ENCODE measurements at regions not wholly inside any gene's neighbourhood (a gene's known extent, or its start where the extent isn't known, plus 50 kb on each side); places are given as distances from the start of the nearest gene placed in this dataset.

DNA sequence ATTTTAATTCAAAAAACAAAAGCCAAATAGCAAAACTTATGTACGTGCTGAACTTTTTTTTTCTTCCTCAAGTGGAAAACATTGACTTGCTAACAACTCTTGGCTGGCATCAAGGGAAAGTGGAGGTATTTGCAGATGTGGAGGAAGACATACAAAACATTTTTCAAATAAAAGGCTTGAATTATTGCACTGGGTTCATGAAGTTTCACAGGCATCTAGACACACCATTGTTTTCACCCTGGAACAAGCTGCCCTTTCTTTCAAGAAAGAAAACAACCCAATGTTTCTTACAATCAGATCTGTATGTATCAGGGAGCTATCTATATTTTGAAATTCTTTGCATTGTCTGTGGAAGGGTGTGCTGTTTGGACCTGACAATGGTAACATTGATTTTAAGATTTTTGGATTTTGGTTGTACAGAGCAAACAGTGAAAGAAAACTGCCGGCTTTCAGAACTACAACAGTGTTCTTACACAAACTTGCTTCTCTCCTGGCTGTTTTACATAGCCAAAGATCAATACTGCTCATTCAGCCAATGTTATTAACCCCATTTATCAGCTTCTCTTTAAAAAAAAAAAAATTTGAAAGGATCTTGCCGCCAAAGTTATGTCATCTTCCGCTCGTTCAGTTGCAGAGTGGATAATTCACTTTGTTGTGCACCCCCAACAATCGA lies 187.7 kb upstream of the FOXD3 start:
- no peak overlapping the region for H3K27ac ChIP-seq
- H3K9me3 ChIP-seq (ENCODE audit: low read depth), result no peaks in the 10 kb centered on the region
- TF ChIP-seq EZH2 (IDR thresholded peaks at IDR 0.05; ENCODE audit: borderline replicate concordance) (no peak), EZH2phosphoT487 (IDR thresholded peaks at IDR 0.05; ENCODE audit: low read depth, severe bottlenecking, unreplicated experiment) (no peak)
- TF ChIP-seq, protein P1, sequence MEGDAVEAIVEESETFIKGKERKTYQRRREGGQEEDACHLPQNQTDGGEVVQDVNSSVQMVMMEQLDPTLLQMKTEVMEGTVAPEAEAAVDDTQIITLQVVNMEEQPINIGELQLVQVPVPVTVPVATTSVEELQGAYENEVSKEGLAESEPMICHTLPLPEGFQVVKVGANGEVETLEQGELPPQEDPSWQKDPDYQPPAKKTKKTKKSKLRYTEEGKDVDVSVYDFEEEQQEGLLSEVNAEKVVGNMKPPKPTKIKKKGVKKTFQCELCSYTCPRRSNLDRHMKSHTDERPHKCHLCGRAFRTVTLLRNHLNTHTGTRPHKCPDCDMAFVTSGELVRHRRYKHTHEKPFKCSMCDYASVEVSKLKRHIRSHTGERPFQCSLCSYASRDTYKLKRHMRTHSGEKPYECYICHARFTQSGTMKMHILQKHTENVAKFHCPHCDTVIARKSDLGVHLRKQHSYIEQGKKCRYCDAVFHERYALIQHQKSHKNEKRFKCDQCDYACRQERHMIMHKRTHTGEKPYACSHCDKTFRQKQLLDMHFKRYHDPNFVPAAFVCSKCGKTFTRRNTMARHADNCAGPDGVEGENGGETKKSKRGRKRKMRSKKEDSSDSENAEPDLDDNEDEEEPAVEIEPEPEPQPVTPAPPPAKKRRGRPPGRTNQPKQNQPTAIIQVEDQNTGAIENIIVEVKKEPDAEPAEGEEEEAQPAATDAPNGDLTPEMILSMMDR (IDR thresholded peaks at IDR 0.05; ENCODE audit: poor library complexity), result no peak
- no peak for DNase-seq (ENCODE audit: low spot score)
- no peak overlapping the region for H3K4me3 ChIP-seq
- WGBS (ENCODE audit: low lambda C conversion rate, missing lambda C conversion rate), result 89% methylated on average over 6 of the region's 6 CpGs
- peaks cover 4% of the 10 kb centered on the region for H3K4me1 ChIP-seq (ENCODE audit: insufficient read depth)
- H3K4me2 ChIP-seq, result peak overlapping the region; percentile 59
- H3K79me2 ChIP-seq, result no peaks in the 10 kb centered on the region
- H2AFZ ChIP-seq, result no peak overlapping the region
- no peaks in the 10 kb centered on the region for H3K27me3 ChIP-seq
- no peaks in the 10 kb centered on the region for H3K36me3 ChIP-seq (replicated peaks; ENCODE audit: insufficient read depth, low read depth)
- H3K9me2 ChIP-seq (replicated peaks; ENCODE audit: insufficient read depth), result no peaks in the 10 kb centered on the region
- no peaks in the 10 kb centered on the region for H4K20me1 ChIP-seq (ENCODE audit: insufficient read depth, poor library complexity, severe bottlenecking)

GRCh38 chr1:63135174-63135512 lies 187.2 kb upstream of the FOXD3 start:
- DNase-seq (ENCODE audit: low spot score), result no peak
- Histone ChIP-seq H3K4me1 (ENCODE audit: insufficient read depth) (peaks cover 4% of the 10 kb centered on the region), H3K9me3 (ENCODE audit: low read depth) (no peaks in the 10 kb centered on the region), H3K9me2 (replicated peaks; ENCODE audit: insufficient read depth) (no peaks in the 10 kb centered on the region), H3K4me3 (no peak overlapping the region), H3K27me3 (no peaks in the 10 kb centered on the region), H3K79me2 (no peaks in the 10 kb centered on the region), H3K4me2 (peak overlapping the region; percentile 59), H2AFZ (no peak overlapping the region), H3K36me3 (replicated peaks; ENCODE audit: insufficient read depth, low read depth) (no peaks in the 10 kb centered on the region), H4K20me1 (ENCODE audit: insufficient read depth, poor library complexity, severe bottlenecking) (no peaks in the 10 kb centered on the region), H3K27ac (no peak overlapping the region)
- 67% methylated on average over 2 of the region's 2 CpGs for WGBS (ENCODE audit: low lambda C conversion rate, missing lambda C conversion rate)
- no peak for TF ChIP-seq EZH2phosphoT487 (IDR thresholded peaks at IDR 0.05; ENCODE audit: low read depth, severe bottlenecking, unreplicated experiment)
- no peak for TF ChIP-seq EZH2 (IDR thresholded peaks at IDR 0.05; ENCODE audit: borderline replicate concordance)
- TF ChIP-seq, protein P1 (IDR thresholded peaks at IDR 0.05; ENCODE audit: poor library complexity), result no peak

DNA sequence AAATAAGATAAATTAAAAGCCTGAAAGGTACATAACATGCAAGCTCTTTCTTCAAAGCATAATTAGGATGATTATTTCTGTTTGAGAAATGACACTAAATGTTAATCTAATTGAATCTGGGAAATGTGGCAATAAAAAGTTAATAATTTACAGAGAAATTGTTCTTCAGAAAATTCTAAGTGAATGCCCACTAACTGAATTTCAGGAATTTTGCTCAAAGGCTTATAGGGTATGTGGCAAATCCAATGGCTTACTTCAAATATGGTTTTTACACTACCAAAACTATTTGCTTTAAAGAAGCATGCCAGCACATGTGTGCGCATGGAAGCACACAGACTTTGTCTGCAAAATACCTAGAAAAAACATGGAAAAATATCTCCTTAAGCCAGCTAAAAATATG lies 186.6 kb upstream of the FOXD3 start:
- no peaks in the 10 kb centered on the region for H3K9me3 ChIP-seq (ENCODE audit: low read depth)
- H2AFZ ChIP-seq, result no peak overlapping the region
- H3K79me2 ChIP-seq, result no peaks in the 10 kb centered on the region
- WGBS (ENCODE audit: low lambda C conversion rate, missing lambda C conversion rate), result 88% methylated on average over 1 of the region's 1 CpG
- H3K4me2 ChIP-seq, result peak overlapping the region; percentile 59
- no peaks in the 10 kb centered on the region for H3K27me3 ChIP-seq
- TF ChIP-seq EZH2phosphoT487 (IDR thresholded peaks at IDR 0.05; ENCODE audit: low read depth, severe bottlenecking, unreplicated experiment) (no peak), EZH2 (IDR thresholded peaks at IDR 0.05; ENCODE audit: borderline replicate concordance) (no peak)
- TF ChIP-seq, protein P1 (IDR thresholded peaks at IDR 0.05; ENCODE audit: poor library complexity), result no peak
- H3K9me2 ChIP-seq (replicated peaks; ENCODE audit: insufficient read depth), result no peaks in the 10 kb centered on the region
- no peak overlapping the region for H3K27ac ChIP-seq
- DNase-seq (ENCODE audit: low spot score), result no peak
- no peaks in the 10 kb centered on the region for H3K36me3 ChIP-seq (replicated peaks; ENCODE audit: insufficient read depth, low read depth)
- no peak overlapping the region for H3K4me3 ChIP-seq
- no peaks in the 10 kb centered on the region for H4K20me1 ChIP-seq (ENCODE audit: insufficient read depth, poor library complexity, severe bottlenecking)
- H3K4me1 ChIP-seq (ENCODE audit: insufficient read depth), result peaks cover 4% of the 10 kb centered on the region
